ENCODE measurements at regions not wholly inside any gene's neighbourhood (a gene's known extent, or its start where the extent isn't known, plus 50 kb on each side); places are given as distances from the start of the nearest gene placed in this dataset.
A peak's percentile ranks its signal among the peaks of the same experiment; 100 is the strongest.

GRCh38 chr13:30846866-30847265 is 59.2 kb upstream of the MEDAG start:
- Histone ChIP-seq H3K9ac (ENCODE audit: low read depth, low read length) (no peak overlapping the region), H3K36me3 (ENCODE audit: insufficient read depth, low read length) (no peaks in the 10 kb centered on the region), H3K9me3 (replicated peaks; ENCODE audit: low read length) (no peaks in the 10 kb centered on the region), H3K4me1 (ENCODE audit: control insufficient read depth, insufficient read depth, low read length) (peaks cover 26% of the 10 kb centered on the region), H3K4me3 (ENCODE audit: low read length) (no peak overlapping the region), H3K4me2 (ENCODE audit: low read length) (no peak overlapping the region), H3K27me3 (ENCODE audit: control insufficient read depth, insufficient read depth, low read length) (no peaks in the 10 kb centered on the region)

DNA sequence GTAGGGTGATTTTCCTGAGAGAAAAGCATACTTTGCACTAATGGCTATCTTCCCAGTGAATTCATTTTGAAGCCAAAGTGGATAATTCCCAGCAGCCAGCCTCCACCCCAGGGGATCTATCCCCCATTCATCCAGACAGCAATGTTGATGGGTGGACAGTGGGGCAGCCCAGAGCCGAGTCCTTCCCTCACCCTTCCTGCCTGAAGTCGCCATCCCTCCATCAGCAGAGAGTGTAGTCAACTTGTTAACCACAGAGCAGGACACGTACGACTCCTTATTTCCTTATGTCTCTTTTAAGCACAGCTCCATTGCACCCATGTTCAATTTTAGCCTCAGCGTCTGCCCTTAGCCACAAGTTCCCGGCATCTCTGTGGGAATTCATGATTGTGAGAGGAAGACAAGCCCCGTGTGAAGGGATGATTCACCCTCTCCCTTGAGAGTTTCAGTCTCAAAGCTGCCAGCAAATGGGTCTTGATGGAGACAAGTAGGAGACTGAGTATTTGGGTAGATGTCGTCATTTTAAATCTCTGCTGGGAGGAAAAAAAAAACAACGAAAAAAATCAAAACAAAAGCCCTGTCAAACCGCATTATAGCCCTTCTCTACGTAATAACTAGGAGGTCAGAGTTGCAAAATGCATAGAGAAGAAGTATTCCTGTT is 58.3 kb upstream of the MEDAG start:
- no peaks in the 10 kb centered on the region for H3K27me3 ChIP-seq (ENCODE audit: control insufficient read depth, insufficient read depth, low read length)
- no peaks in the 10 kb centered on the region for H3K36me3 ChIP-seq (ENCODE audit: insufficient read depth, low read length)
- H3K9ac ChIP-seq (ENCODE audit: low read depth, low read length): peak overlapping the region; percentile 77
- H3K4me1 ChIP-seq (ENCODE audit: control insufficient read depth, insufficient read depth, low read length): peaks cover 26% of the 10 kb centered on the region
- H3K4me2 ChIP-seq (ENCODE audit: low read length): peak overlapping the region; percentile 73
- H3K4me3 ChIP-seq (ENCODE audit: low read length): peak overlapping the region; percentile 20
- H3K9me3 ChIP-seq (replicated peaks; ENCODE audit: low read length): no peaks in the 10 kb centered on the region

DNA sequence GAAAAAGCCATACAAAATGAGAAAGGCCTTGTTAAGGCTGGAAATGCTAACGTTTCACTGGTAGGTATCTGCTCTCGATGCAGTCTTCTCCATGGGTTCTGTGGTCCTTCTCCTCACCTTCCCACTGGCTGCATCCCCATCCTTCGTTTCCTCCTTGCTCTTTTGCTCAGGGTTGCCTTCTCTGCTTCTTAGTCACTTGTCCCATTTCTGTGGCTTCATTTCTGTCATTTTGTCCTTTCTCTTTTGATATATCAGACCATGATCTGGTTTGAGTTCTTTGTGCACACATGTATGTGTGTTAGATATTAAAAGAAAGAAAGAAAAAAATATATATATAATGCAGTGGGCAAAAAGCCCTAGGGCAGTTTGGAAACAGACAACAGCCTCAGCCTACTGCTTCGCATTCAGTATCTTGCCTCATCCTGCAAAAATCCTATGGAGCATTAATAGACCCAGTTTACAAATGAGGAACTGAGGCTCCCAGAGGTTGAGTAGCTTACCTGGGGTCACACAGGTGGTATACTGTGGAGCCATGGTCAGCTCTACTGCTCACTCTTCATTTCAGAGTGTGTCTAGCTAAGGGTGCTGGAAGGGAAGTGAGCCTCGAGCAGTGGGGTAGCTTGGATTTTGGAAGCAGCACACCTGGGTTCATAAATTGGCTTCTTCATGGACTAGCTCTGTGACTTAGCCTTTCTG is 57.6 kb upstream of the MEDAG start:
- peak overlapping the region; percentile 66 for H3K4me2 ChIP-seq (ENCODE audit: low read length)
- peak overlapping the region; percentile 20 for H3K4me3 ChIP-seq (ENCODE audit: low read length)
- H3K36me3 ChIP-seq (ENCODE audit: insufficient read depth, low read length): no peaks in the 10 kb centered on the region
- H3K4me1 ChIP-seq (ENCODE audit: control insufficient read depth, insufficient read depth, low read length): peaks cover 26% of the 10 kb centered on the region
- peaks cover 3% of the 10 kb centered on the region for H3K27me3 ChIP-seq (ENCODE audit: control insufficient read depth, insufficient read depth, low read length)
- H3K9me3 ChIP-seq (replicated peaks; ENCODE audit: low read length): no peaks in the 10 kb centered on the region
- H3K9ac ChIP-seq (ENCODE audit: low read depth, low read length): peak overlapping the region; percentile 66

DNA sequence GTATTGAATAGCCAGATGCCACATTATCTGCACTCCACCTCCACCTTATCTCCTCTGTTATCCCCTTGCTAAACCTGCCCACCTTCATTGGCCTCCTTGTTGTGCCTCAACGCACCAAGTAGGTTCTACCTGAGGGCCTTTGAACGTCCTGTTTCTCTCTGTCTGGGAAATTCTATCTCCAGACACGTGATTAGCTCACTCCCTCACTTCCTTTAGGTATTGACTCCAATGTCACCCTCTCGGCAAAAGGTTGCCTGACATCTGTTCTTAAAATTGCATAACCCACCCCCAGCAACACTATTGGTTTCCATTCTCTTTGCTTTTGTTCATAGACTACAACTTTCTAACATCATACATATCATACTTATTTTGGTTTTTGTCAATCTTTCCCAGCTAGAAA is 56.5 kb upstream of the MEDAG start:
- Histone ChIP-seq H3K9me3 (replicated peaks; ENCODE audit: low read length) (no peaks in the 10 kb centered on the region), H3K27me3 (ENCODE audit: control insufficient read depth, insufficient read depth, low read length) (peaks cover 3% of the 10 kb centered on the region), H3K36me3 (ENCODE audit: insufficient read depth, low read length) (no peaks in the 10 kb centered on the region), H3K9ac (ENCODE audit: low read depth, low read length) (no peak overlapping the region), H3K4me2 (ENCODE audit: low read length) (no peak overlapping the region), H3K4me3 (ENCODE audit: low read length) (no peak overlapping the region), H3K4me1 (ENCODE audit: control insufficient read depth, insufficient read depth, low read length) (peaks cover 26% of the 10 kb centered on the region)

- no peaks in the 10 kb centered on the region for H3K9me3 ChIP-seq (replicated peaks; ENCODE audit: low read length)
Measured at GRCh38 chr13:30850204-30850866, 55.7 kb upstream of the MEDAG start.

GRCh38 chr13:30850867-30851211 is 55.2 kb upstream of the MEDAG start:
- Histone ChIP-seq H3K4me2 (ENCODE audit: low read length) (no peak overlapping the region), H3K4me3 (ENCODE audit: low read length) (no peak overlapping the region), H3K9ac (ENCODE audit: low read depth, low read length) (no peak overlapping the region), H3K4me1 (ENCODE audit: control insufficient read depth, insufficient read depth, low read length) (peaks cover 21% of the 10 kb centered on the region), H3K27me3 (ENCODE audit: control insufficient read depth, insufficient read depth, low read length) (peaks cover 3% of the 10 kb centered on the region), H3K36me3 (ENCODE audit: insufficient read depth, low read length) (no peaks in the 10 kb centered on the region), H3K9me3 (replicated peaks; ENCODE audit: low read length) (no peaks in the 10 kb centered on the region)

More at GRCh38 chr13:30850204-30850866, 55.7 kb upstream of the MEDAG start:
- H3K9ac ChIP-seq (ENCODE audit: low read depth, low read length): no peak overlapping the region
- no peak overlapping the region for H3K4me3 ChIP-seq (ENCODE audit: low read length)
- H3K36me3 ChIP-seq (ENCODE audit: insufficient read depth, low read length): no peaks in the 10 kb centered on the region
- H3K27me3 ChIP-seq (ENCODE audit: control insufficient read depth, insufficient read depth, low read length): peaks cover 3% of the 10 kb centered on the region
- H3K4me2 ChIP-seq (ENCODE audit: low read length): no peak overlapping the region
- peaks cover 26% of the 10 kb centered on the region for H3K4me1 ChIP-seq (ENCODE audit: control insufficient read depth, insufficient read depth, low read length)

DNA sequence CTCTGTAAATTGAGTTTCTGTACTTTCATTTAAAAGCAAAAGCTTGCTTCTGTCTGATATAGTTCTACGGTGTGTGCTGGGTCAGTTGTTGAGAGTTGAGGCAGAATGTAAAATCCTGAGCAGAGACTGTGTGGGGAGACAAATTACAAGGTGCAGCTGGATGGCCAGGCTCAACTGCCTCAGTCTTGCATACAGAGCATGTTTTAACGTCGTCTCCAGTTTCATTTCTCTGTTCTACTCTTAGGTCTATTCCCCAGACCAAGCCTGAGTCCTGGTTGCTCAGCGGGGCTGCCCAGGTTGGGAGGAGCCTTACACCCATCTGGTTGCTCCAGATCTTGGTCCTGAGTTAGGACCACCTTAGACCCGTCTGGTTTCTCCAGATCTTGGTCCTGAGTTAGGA is 54.4 kb upstream of the MEDAG start:
- Histone ChIP-seq H3K9ac (ENCODE audit: low read depth, low read length) (no peak overlapping the region), H3K27me3 (ENCODE audit: control insufficient read depth, insufficient read depth, low read length) (peaks cover 3% of the 10 kb centered on the region), H3K36me3 (ENCODE audit: insufficient read depth, low read length) (no peaks in the 10 kb centered on the region), H3K9me3 (replicated peaks; ENCODE audit: low read length) (no peaks in the 10 kb centered on the region), H3K4me2 (ENCODE audit: low read length) (no peak overlapping the region), H3K4me3 (ENCODE audit: low read length) (no peak overlapping the region), H3K4me1 (ENCODE audit: control insufficient read depth, insufficient read depth, low read length) (peaks cover 15% of the 10 kb centered on the region)

DNA sequence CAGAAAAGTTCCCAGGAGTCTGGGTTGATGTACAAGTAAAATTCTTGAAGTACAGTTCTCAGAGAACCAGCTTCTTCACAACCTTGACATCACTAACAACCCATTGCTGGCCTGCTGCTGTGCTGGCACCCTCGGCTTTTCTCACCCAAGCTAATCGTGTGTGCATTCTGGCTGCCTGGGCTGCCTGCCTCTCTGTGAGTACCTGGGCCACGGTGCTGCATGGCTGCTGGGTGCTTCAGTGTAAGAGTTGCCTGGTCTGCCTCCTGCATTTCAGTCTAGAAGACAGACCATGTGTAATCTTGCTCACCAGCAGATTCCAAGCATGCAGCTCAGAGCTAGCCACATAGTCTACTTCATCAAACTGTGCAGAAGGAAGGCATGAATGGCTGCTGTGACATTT is 50.5 kb upstream of the MEDAG start:
- H3K4me3 ChIP-seq (ENCODE audit: low read length): no peak overlapping the region
- no peaks in the 10 kb centered on the region for H3K36me3 ChIP-seq (ENCODE audit: insufficient read depth, low read length)
- H3K4me1 ChIP-seq (ENCODE audit: control insufficient read depth, insufficient read depth, low read length): peaks cover 4% of the 10 kb centered on the region
- H3K9me3 ChIP-seq (replicated peaks; ENCODE audit: low read length): peaks cover 4% of the 10 kb centered on the region
- H3K4me2 ChIP-seq (ENCODE audit: low read length): no peak overlapping the region
- H3K9ac ChIP-seq (ENCODE audit: low read depth, low read length): no peak overlapping the region
- peaks cover 3% of the 10 kb centered on the region for H3K27me3 ChIP-seq (ENCODE audit: control insufficient read depth, insufficient read depth, low read length)

- H3K4me3 ChIP-seq (ENCODE audit: low read length): no peak overlapping the region
Measured at GRCh38 chr13:30856005-30856790, 49.9 kb upstream of the MEDAG start.

More at GRCh38 chr13:30856005-30856790, 49.9 kb upstream of the MEDAG start:
- Histone ChIP-seq H3K36me3 (ENCODE audit: insufficient read depth, low read length) (no peaks in the 10 kb centered on the region), H3K9ac (ENCODE audit: low read depth, low read length) (no peak overlapping the region), H3K9me3 (replicated peaks; ENCODE audit: low read length) (peaks cover 4% of the 10 kb centered on the region), H3K4me2 (ENCODE audit: low read length) (no peak overlapping the region), H3K4me1 (ENCODE audit: control insufficient read depth, insufficient read depth, low read length) (peaks cover 4% of the 10 kb centered on the region), H3K27me3 (ENCODE audit: control insufficient read depth, insufficient read depth, low read length) (peaks cover 3% of the 10 kb centered on the region)

All from skeletal muscle satellite cell (primary cell).